ENCODE measurements at regions not wholly inside any gene's neighbourhood (a gene's known extent, or its start where the extent isn't known, plus 50 kb on each side); places are given as distances from the start of the nearest gene placed in this dataset.

DNA sequence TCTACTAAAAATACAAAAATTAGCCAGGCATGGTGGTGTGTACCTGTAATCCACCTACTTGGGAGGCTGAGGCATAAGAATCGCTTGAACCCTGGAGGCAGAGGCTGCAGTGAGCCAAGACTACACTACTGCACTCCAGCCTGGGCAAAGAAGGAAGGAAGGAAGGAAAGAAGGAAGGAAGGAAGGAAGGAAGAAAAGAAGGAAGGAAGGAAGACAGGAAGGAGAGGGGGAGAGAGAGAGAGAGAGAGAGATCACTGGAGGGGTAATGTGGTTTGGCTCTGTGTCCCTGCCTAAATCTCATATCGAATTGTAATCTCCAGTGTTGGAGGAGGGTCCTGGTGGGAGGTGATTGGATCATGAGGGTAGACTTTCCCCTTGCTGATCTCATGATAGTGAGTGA is 165.5 kb downstream of the KCTD15 start:
- TF ChIP-seq, protein P1, sequence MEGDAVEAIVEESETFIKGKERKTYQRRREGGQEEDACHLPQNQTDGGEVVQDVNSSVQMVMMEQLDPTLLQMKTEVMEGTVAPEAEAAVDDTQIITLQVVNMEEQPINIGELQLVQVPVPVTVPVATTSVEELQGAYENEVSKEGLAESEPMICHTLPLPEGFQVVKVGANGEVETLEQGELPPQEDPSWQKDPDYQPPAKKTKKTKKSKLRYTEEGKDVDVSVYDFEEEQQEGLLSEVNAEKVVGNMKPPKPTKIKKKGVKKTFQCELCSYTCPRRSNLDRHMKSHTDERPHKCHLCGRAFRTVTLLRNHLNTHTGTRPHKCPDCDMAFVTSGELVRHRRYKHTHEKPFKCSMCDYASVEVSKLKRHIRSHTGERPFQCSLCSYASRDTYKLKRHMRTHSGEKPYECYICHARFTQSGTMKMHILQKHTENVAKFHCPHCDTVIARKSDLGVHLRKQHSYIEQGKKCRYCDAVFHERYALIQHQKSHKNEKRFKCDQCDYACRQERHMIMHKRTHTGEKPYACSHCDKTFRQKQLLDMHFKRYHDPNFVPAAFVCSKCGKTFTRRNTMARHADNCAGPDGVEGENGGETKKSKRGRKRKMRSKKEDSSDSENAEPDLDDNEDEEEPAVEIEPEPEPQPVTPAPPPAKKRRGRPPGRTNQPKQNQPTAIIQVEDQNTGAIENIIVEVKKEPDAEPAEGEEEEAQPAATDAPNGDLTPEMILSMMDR (IDR thresholded peaks at IDR 0.05), result no peak
- TF ChIP-seq EZH2phosphoT487 (IDR thresholded peaks at IDR 0.05) (no peak), EZH2 (IDR thresholded peaks at IDR 0.05) (no peak)
